Neural progenitor cell (in vitro differentiated cells): ENCODE measurements at regions not wholly inside any gene's neighbourhood (a gene's known extent, or its start where the extent isn't known, plus 50 kb on each side); places are given as distances from the start of the nearest gene placed in this dataset.

Experiments used
- DNase-seq: peaks from one replicate; pipeline ENCODE4 v3.0.0-alpha.2; 2016; ENCODE audit warnings: low spot score
- H2AFZ ChIP-seq: fragments of 200-600 bp; sonication (generic); replicated peaks from 2 replicates; pipeline ENCODE4 v1.6.1; 2016; ENCODE audit warnings: antibody characterized with exemption
- H3F3A ChIP-seq: fragments of 200-600 bp; sonication (generic); 2 replicates; pipeline ENCODE4 v1.6.1; 2016; ENCODE audit warnings: antibody characterized with exemption, low read depth
- H3K27ac ChIP-seq: fragments of 200-600 bp; sonication (generic); 2 replicates; pipeline ENCODE4 v1.5.1; 2016; ENCODE audit warnings: mild to moderate bottlenecking
- H3K27me3 ChIP-seq: fragments of 200-600 bp; sonication (generic); 2 replicates; pipeline ENCODE4 v1.6.1; 2016; ENCODE audit warnings: mild to moderate bottlenecking, moderate library complexity
- H3K36me3 ChIP-seq: fragments of 200-600 bp; sonication (generic); 2 replicates; pipeline ENCODE4 v1.5.1; 2016
- H3K4me1 ChIP-seq: fragments of 200-600 bp; sonication (generic); 2 replicates; pipeline ENCODE4 v1.6.1; 2016; ENCODE audit warnings: mixed run types
- H3K4me2 ChIP-seq: fragments of 200-600 bp; sonication (generic); 2 replicates; pipeline ENCODE4 v1.6.1; 2016
- H3K4me3 ChIP-seq: fragments of 200-600 bp; sonication (generic); 2 replicates; pipeline ENCODE4 v1.5.1; 2016
- H3K79me2 ChIP-seq: fragments of 200-600 bp; sonication (generic); 2 replicates; pipeline ENCODE4 v1.6.1; 2016; ENCODE audit warnings: low read depth
- H3K9ac ChIP-seq: fragments of 200-600 bp; sonication (generic); 2 replicates; pipeline ENCODE4 v1.6.1; 2016
- H3K9me3 ChIP-seq: fragments of 200-600 bp; sonication (generic); 2 replicates; pipeline ENCODE4 v1.5.1; 2016; ENCODE audit warnings: low read depth
- H4K20me1 ChIP-seq: fragments of 200-600 bp; sonication (generic); 2 replicates; pipeline ENCODE4 v1.6.1; 2016; ENCODE audit warnings: low read depth
- H3K27ac Mint-ChIP-seq: 3 replicates; pipeline ENCODE4 v1.8.0; 2021; ENCODE audit warnings: mixed read lengths
- H3K27me3 Mint-ChIP-seq: 2 replicates; pipeline ENCODE4 v1.8.0; 2022; ENCODE audit warnings: low read depth, mild to moderate bottlenecking, inconsistent platforms, moderate library complexity, mixed read lengths; ENCODE audit not compliant: insufficient read depth
- H3K36me3 Mint-ChIP-seq: 3 replicates; pipeline ENCODE4 v1.8.0; 2021; ENCODE audit warnings: mixed read lengths
- H3K4me1 Mint-ChIP-seq: 3 replicates; pipeline ENCODE4 v1.8.0; 2021; ENCODE audit warnings: mixed read lengths
- H3K4me3 Mint-ChIP-seq: 3 replicates; pipeline ENCODE4 v1.8.0; 2021; ENCODE audit warnings: mild to moderate bottlenecking, moderate library complexity, mixed read lengths
- H3K9me3 Mint-ChIP-seq: 3 replicates; pipeline ENCODE4 v1.8.0; 2020; ENCODE audit warnings: mixed read lengths
- EZH2 ChIP-seq: fragments of 200-600 bp; sonication (generic); IDR thresholded peaks from 2 replicates; pipeline ENCODE4 v1.6.1; 2017; ENCODE audit warnings: antibody characterized with exemption, mild to moderate bottlenecking, moderate library complexity
- EZH2phosphoT487 ChIP-seq: fragments of 200-600 bp; sonication (generic); IDR thresholded peaks from 2 replicates; pipeline ENCODE4 v1.6.1; 2017; ENCODE audit warnings: antibody characterized with exemption
- TF ChIP-seq, protein P1 (sequence below): fragments of 200-600 bp; sonication (generic); IDR thresholded peaks from 2 replicates; pipeline ENCODE4 v1.5.1; 2017; ENCODE audit warnings: antibody characterized with exemption, mild to moderate bottlenecking

- Histone ChIP-seq H3K9me3 (no peaks in the 10 kb centered on the region), H3K79me2 (no peaks in the 10 kb centered on the region), H3K4me3 (no peak overlapping the region), H3F3A (no peaks in the 10 kb centered on the region), H3K27me3 (no peaks in the 10 kb centered on the region), H3K4me2 (no peak overlapping the region), H2AFZ (no peak overlapping the region), H3K9ac (no peak overlapping the region), H3K4me1 (no peaks in the 10 kb centered on the region), H4K20me1 (no peaks in the 10 kb centered on the region), H3K27ac (no peak overlapping the region), H3K36me3 (no peaks in the 10 kb centered on the region)
- DNase-seq: no peak
- peaks cover 5% of the 10 kb centered on the region for H3K9me3 Mint-ChIP-seq
- H3K4me1 Mint-ChIP-seq: no peaks in the 10 kb centered on the region
- no peaks in the 10 kb centered on the region for H3K36me3 Mint-ChIP-seq
- no peak overlapping the region for H3K27ac Mint-ChIP-seq
- no peaks in the 10 kb centered on the region for H3K27me3 Mint-ChIP-seq
- TF ChIP-seq, protein P1, sequence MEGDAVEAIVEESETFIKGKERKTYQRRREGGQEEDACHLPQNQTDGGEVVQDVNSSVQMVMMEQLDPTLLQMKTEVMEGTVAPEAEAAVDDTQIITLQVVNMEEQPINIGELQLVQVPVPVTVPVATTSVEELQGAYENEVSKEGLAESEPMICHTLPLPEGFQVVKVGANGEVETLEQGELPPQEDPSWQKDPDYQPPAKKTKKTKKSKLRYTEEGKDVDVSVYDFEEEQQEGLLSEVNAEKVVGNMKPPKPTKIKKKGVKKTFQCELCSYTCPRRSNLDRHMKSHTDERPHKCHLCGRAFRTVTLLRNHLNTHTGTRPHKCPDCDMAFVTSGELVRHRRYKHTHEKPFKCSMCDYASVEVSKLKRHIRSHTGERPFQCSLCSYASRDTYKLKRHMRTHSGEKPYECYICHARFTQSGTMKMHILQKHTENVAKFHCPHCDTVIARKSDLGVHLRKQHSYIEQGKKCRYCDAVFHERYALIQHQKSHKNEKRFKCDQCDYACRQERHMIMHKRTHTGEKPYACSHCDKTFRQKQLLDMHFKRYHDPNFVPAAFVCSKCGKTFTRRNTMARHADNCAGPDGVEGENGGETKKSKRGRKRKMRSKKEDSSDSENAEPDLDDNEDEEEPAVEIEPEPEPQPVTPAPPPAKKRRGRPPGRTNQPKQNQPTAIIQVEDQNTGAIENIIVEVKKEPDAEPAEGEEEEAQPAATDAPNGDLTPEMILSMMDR: peak; percentile 12
- TF ChIP-seq EZH2: no peak
- no peak overlapping the region for H3K4me3 Mint-ChIP-seq
These were observed 452.4 kb upstream of the NOVA1 start for GRCh38 chr14:27050208-27050607.

GRCh38 chr14:27056586-27056985, 458.8 kb upstream of the NOVA1 start:
- TF ChIP-seq, protein P1: no peak
- TF ChIP-seq EZH2: no peak
- no peak for TF ChIP-seq EZH2phosphoT487
- Mint-ChIP-seq H3K4me3 (no peak overlapping the region), H3K27me3 (peaks cover 2% of the 10 kb centered on the region), H3K27ac (no peak overlapping the region), H3K9me3 (peaks cover 5% of the 10 kb centered on the region), H3K36me3 (no peaks in the 10 kb centered on the region), H3K4me1 (no peaks in the 10 kb centered on the region)
- no peaks in the 10 kb centered on the region for H3K27me3 ChIP-seq
- no peak for DNase-seq
- H3F3A ChIP-seq: no peaks in the 10 kb centered on the region
- no peaks in the 10 kb centered on the region for H3K9me3 ChIP-seq
- H3K36me3 ChIP-seq: no peaks in the 10 kb centered on the region
- no peaks in the 10 kb centered on the region for H4K20me1 ChIP-seq
- no peaks in the 10 kb centered on the region for H3K79me2 ChIP-seq
- no peaks in the 10 kb centered on the region for H3K4me1 ChIP-seq
- H2AFZ ChIP-seq: no peak overlapping the region
- H3K9ac ChIP-seq: no peak overlapping the region
- no peak overlapping the region for H3K27ac ChIP-seq
- H3K4me3 ChIP-seq: no peak overlapping the region
- no peak overlapping the region for H3K4me2 ChIP-seq

DNA sequence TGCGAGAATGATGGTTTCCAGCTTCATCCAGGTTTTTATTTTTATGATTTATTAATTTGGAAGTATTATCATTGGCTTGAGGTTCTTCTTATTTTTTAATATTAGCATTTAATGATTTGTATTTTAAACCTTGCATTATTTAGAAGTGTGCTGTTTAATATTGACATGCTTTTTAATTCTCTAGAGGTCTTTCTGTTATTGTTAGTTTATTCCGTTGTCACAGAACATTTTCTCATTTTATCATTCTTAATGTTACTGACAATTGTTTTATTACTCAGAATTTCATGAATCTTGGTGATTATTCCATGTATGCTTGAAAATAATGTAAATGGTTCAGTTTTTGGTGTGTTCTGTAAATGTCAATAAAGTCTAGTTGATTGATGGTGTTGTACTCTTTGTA, 463.5 kb upstream of the NOVA1 start:
- TF ChIP-seq EZH2 (no peak), EZH2phosphoT487 (no peak)
- H3K27me3 ChIP-seq: no peaks in the 10 kb centered on the region
- H3K9ac ChIP-seq: no peak overlapping the region
- no peaks in the 10 kb centered on the region for H3K79me2 ChIP-seq
- no peak overlapping the region for H3K4me3 Mint-ChIP-seq
- H4K20me1 ChIP-seq: no peaks in the 10 kb centered on the region
- no peaks in the 10 kb centered on the region for H3K4me1 Mint-ChIP-seq
- no peaks in the 10 kb centered on the region for H3K9me3 ChIP-seq
- no peaks in the 10 kb centered on the region for H3K36me3 ChIP-seq
- H3K9me3 Mint-ChIP-seq: no peaks in the 10 kb centered on the region
- H3K27ac ChIP-seq: no peak overlapping the region
- H3K4me2 ChIP-seq: no peak overlapping the region
- H2AFZ ChIP-seq: no peak overlapping the region
- peaks cover 2% of the 10 kb centered on the region for H3K27me3 Mint-ChIP-seq
- no peak overlapping the region for H3K27ac Mint-ChIP-seq
- H3K4me3 ChIP-seq: no peak overlapping the region
- no peaks in the 10 kb centered on the region for H3F3A ChIP-seq
- DNase-seq: no peak
- H3K4me1 ChIP-seq: no peaks in the 10 kb centered on the region
- no peaks in the 10 kb centered on the region for H3K36me3 Mint-ChIP-seq

DNA sequence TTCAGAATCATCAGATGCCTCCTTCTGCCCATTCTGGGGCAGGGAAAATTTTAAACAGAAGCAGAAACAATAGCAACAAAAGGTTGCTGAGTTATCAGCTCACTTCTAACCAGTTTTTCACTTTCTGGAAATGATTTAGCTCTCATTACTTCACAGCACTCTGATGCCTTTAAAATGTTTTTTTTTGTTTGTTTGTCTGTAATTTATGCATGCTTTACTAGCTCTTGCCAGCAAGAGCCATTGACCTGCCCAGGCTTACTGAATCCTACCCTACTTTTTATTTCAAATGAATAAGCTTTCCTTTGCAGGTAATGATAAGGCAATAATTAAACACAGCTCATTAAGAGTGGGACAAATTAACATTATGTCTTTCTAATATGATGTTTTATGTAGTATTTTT, 466.1 kb upstream of the NOVA1 start:
- Histone ChIP-seq H3K9ac (no peak overlapping the region), H3K79me2 (no peaks in the 10 kb centered on the region), H3K27ac (no peak overlapping the region), H3K27me3 (no peaks in the 10 kb centered on the region), H2AFZ (no peak overlapping the region), H3F3A (no peaks in the 10 kb centered on the region), H3K4me3 (no peak overlapping the region), H3K4me2 (no peak overlapping the region), H3K9me3 (no peaks in the 10 kb centered on the region), H4K20me1 (no peaks in the 10 kb centered on the region), H3K4me1 (no peaks in the 10 kb centered on the region), H3K36me3 (no peaks in the 10 kb centered on the region)
- Mint-ChIP-seq H3K27ac (no peak overlapping the region), H3K4me3 (no peak overlapping the region), H3K4me1 (no peaks in the 10 kb centered on the region), H3K27me3 (peaks cover 2% of the 10 kb centered on the region), H3K9me3 (no peaks in the 10 kb centered on the region), H3K36me3 (no peaks in the 10 kb centered on the region)
- TF ChIP-seq, protein P1: no peak
- TF ChIP-seq EZH2 (no peak), EZH2phosphoT487 (no peak)
- no peak for DNase-seq
